ENCODE measurements at regions not wholly inside any gene's neighbourhood (a gene's known extent, or its start where the extent isn't known, plus 50 kb on each side); places are given as distances from the start of the nearest gene placed in this dataset.
"Not testable (repeated sequence)": the region's sequence is repeated elsewhere in the genome, so short reads cannot be mapped to it uniquely, and the experiment has no call there.

- Histone ChIP-seq H3K27me3 (ENCODE audit: control insufficient read depth in 2 of 2, insufficient read depth in 1 of 2, low read length in 1 of 2) (no peaks in the 10 kb centered on the region), H3K36me3 (ENCODE audit: control insufficient read depth in 2 of 2, insufficient read depth in 2 of 2, low read length in 1 of 2) (no peaks in the 10 kb centered on the region), H3K4me3 (ENCODE audit: low read length in 2 of 2) (no peak overlapping the region), H3K27ac (ENCODE audit: low read depth in 1 of 2, low read length in 1 of 2) (no peak overlapping the region), H3K4me1 (ENCODE audit: control insufficient read depth in 2 of 2, insufficient read depth in 2 of 2, low read length in 2 of 2) (no peaks in the 10 kb centered on the region), H3K9me3 (ENCODE audit: control insufficient read depth in 2 of 2, insufficient read depth in 1 of 2, low read length in 1 of 2) (no peaks in the 10 kb centered on the region)
- DNase-seq (ENCODE audit: low read depth in 6 of 9, low spot score in 9 of 9) = no peak
- 65% methylated on average over 4 of the region's 4 CpGs for WGBS
These were observed 288.1 kb downstream of the NUF2 start for GRCh38 chr1:163609858-163610257.

GRCh38 chr1:163610486-163610885 lies 288.7 kb downstream of the NUF2 start:
- no peaks in the 10 kb centered on the region for H3K36me3 ChIP-seq (ENCODE audit: control insufficient read depth in 2 of 2, insufficient read depth in 2 of 2, low read length in 1 of 2)
- 97% methylated on average over 4 of the region's 4 CpGs for WGBS
- no peak for DNase-seq (ENCODE audit: low read depth in 6 of 9, low spot score in 9 of 9)
- no peak overlapping the region for H3K4me3 ChIP-seq (ENCODE audit: low read length in 2 of 2)
- no peaks in the 10 kb centered on the region for H3K9me3 ChIP-seq (ENCODE audit: control insufficient read depth in 2 of 2, insufficient read depth in 1 of 2, low read length in 1 of 2)
- H3K4me1 ChIP-seq (ENCODE audit: control insufficient read depth in 2 of 2, insufficient read depth in 2 of 2, low read length in 2 of 2) = no peaks in the 10 kb centered on the region
- no peaks in the 10 kb centered on the region for H3K27me3 ChIP-seq (ENCODE audit: control insufficient read depth in 2 of 2, insufficient read depth in 1 of 2, low read length in 1 of 2)
- H3K27ac ChIP-seq (ENCODE audit: low read depth in 1 of 2, low read length in 1 of 2) = no peak overlapping the region

- Histone ChIP-seq H3K4me1 (ENCODE audit: control insufficient read depth in 2 of 2, insufficient read depth in 2 of 2, low read length in 2 of 2) (no peaks in the 10 kb centered on the region), H3K27me3 (ENCODE audit: control insufficient read depth in 2 of 2, insufficient read depth in 1 of 2, low read length in 1 of 2) (no peaks in the 10 kb centered on the region), H3K4me3 (ENCODE audit: low read length in 2 of 2) (no peak overlapping the region), H3K9me3 (ENCODE audit: control insufficient read depth in 2 of 2, insufficient read depth in 1 of 2, low read length in 1 of 2) (no peaks in the 10 kb centered on the region), H3K27ac (ENCODE audit: low read depth in 1 of 2, low read length in 1 of 2) (no peak overlapping the region), H3K36me3 (ENCODE audit: control insufficient read depth in 2 of 2, insufficient read depth in 2 of 2, low read length in 1 of 2) (no peaks in the 10 kb centered on the region)
- DNase-seq (ENCODE audit: low read depth in 6 of 9, low spot score in 9 of 9) = no peak
- WGBS = 73% methylated on average over 2 of the region's 2 CpGs
These were observed 292.6 kb downstream of the NUF2 start for GRCh38 chr1:163614361-163614760.

- H3K27me3 ChIP-seq (ENCODE audit: control insufficient read depth in 2 of 2, insufficient read depth in 1 of 2, low read length in 1 of 2) = no peaks in the 10 kb centered on the region
- H3K4me1 ChIP-seq (ENCODE audit: control insufficient read depth in 2 of 2, insufficient read depth in 2 of 2, low read length in 2 of 2) = peaks cover 0 to 2% of the 10 kb centered on the region in 2 donors
- no peak overlapping the region for H3K4me3 ChIP-seq (ENCODE audit: low read length in 2 of 2)
- no peak overlapping the region for H3K27ac ChIP-seq (ENCODE audit: low read depth in 1 of 2, low read length in 1 of 2)
- peaks cover 0 to 9% of the 10 kb centered on the region in 2 donors for H3K9me3 ChIP-seq (ENCODE audit: control insufficient read depth in 2 of 2, insufficient read depth in 1 of 2, low read length in 1 of 2)
- no peak for DNase-seq (ENCODE audit: low read depth in 6 of 9, low spot score in 9 of 9)
- no peaks in the 10 kb centered on the region for H3K36me3 ChIP-seq (ENCODE audit: control insufficient read depth in 2 of 2, insufficient read depth in 2 of 2, low read length in 1 of 2)
These were observed 306.4 kb downstream of the NUF2 start for GRCh38 chr1:163628034-163628773.

- H3K27me3 ChIP-seq (ENCODE audit: control insufficient read depth in 2 of 2, insufficient read depth in 1 of 2, low read length in 1 of 2) = no peaks in the 10 kb centered on the region
- DNase-seq (ENCODE audit: low read depth in 6 of 9, low spot score in 9 of 9) = no peak
- no peak overlapping the region for H3K4me3 ChIP-seq (ENCODE audit: low read length in 2 of 2)
- WGBS = 92% methylated on average over 3 of the region's 3 CpGs
- H3K36me3 ChIP-seq (ENCODE audit: control insufficient read depth in 2 of 2, insufficient read depth in 2 of 2, low read length in 1 of 2) = no peaks in the 10 kb centered on the region
- no peaks in the 10 kb centered on the region for H3K4me1 ChIP-seq (ENCODE audit: control insufficient read depth in 2 of 2, insufficient read depth in 2 of 2, low read length in 2 of 2)
- H3K9me3 ChIP-seq (ENCODE audit: control insufficient read depth in 2 of 2, insufficient read depth in 1 of 2, low read length in 1 of 2) = peaks cover 0 to 10% of the 10 kb centered on the region in 2 donors
- H3K27ac ChIP-seq (ENCODE audit: low read depth in 1 of 2, low read length in 1 of 2) = no peak overlapping the region
These were observed 310.5 kb downstream of the NUF2 start for GRCh38 chr1:163632269-163632668.

GRCh38 chr1:163633366-163633765 lies 311.6 kb downstream of the NUF2 start:
- no peaks in the 10 kb centered on the region for H3K27me3 ChIP-seq (ENCODE audit: control insufficient read depth in 2 of 2, insufficient read depth in 1 of 2, low read length in 1 of 2)
- no peak overlapping the region for H3K27ac ChIP-seq (ENCODE audit: low read depth in 1 of 2, low read length in 1 of 2)
- peaks cover 0 to 10% of the 10 kb centered on the region in 2 donors for H3K9me3 ChIP-seq (ENCODE audit: control insufficient read depth in 2 of 2, insufficient read depth in 1 of 2, low read length in 1 of 2)
- no peak for DNase-seq (ENCODE audit: low read depth in 6 of 9, low spot score in 9 of 9)
- no peaks in the 10 kb centered on the region for H3K36me3 ChIP-seq (ENCODE audit: control insufficient read depth in 2 of 2, insufficient read depth in 2 of 2, low read length in 1 of 2)
- WGBS = 100% methylated on average over 1 of the region's 1 CpG
- no peak overlapping the region for H3K4me3 ChIP-seq (ENCODE audit: low read length in 2 of 2)
- H3K4me1 ChIP-seq (ENCODE audit: control insufficient read depth in 2 of 2, insufficient read depth in 2 of 2, low read length in 2 of 2) = no peaks in the 10 kb centered on the region

GRCh38 chr1:163645676-163646075 lies 323.9 kb downstream of the NUF2 start:
- not testable (repeated sequence) for H3K4me3 ChIP-seq (ENCODE audit: low read length in 2 of 2); H3K27ac ChIP-seq (ENCODE audit: low read depth in 1 of 2, low read length in 1 of 2); H3K4me1 ChIP-seq (ENCODE audit: control insufficient read depth in 2 of 2, insufficient read depth in 2 of 2, low read length in 2 of 2); H3K27me3 ChIP-seq (ENCODE audit: control insufficient read depth in 2 of 2, insufficient read depth in 1 of 2, low read length in 1 of 2); H3K36me3 ChIP-seq (ENCODE audit: control insufficient read depth in 2 of 2, insufficient read depth in 2 of 2, low read length in 1 of 2); DNase-seq (ENCODE audit: low read depth in 6 of 9, low spot score in 9 of 9); H3K9me3 ChIP-seq (ENCODE audit: control insufficient read depth in 2 of 2, insufficient read depth in 1 of 2, low read length in 1 of 2)
- WGBS = 97% methylated on average over 25 of the region's 25 CpGs

- H3K9me3 ChIP-seq (ENCODE audit: control insufficient read depth in 2 of 2, insufficient read depth in 1 of 2, low read length in 1 of 2) = peaks cover 0 to 5% of the 10 kb centered on the region in 2 donors
- no peak overlapping the region for H3K4me3 ChIP-seq (ENCODE audit: low read length in 2 of 2)
- H3K4me1 ChIP-seq (ENCODE audit: control insufficient read depth in 2 of 2, insufficient read depth in 2 of 2, low read length in 2 of 2) = no peaks in the 10 kb centered on the region
- 92% methylated on average over 4 of the region's 4 CpGs for WGBS
- H3K27ac ChIP-seq (ENCODE audit: low read depth in 1 of 2, low read length in 1 of 2) = no peak overlapping the region
- no peaks in the 10 kb centered on the region for H3K36me3 ChIP-seq (ENCODE audit: control insufficient read depth in 2 of 2, insufficient read depth in 2 of 2, low read length in 1 of 2)
- H3K27me3 ChIP-seq (ENCODE audit: control insufficient read depth in 2 of 2, insufficient read depth in 1 of 2, low read length in 1 of 2) = no peaks in the 10 kb centered on the region
- no peak for DNase-seq (ENCODE audit: low read depth in 6 of 9, low spot score in 9 of 9)
These were observed 328.9 kb downstream of the NUF2 start for GRCh38 chr1:163650624-163651023.

- no peak for DNase-seq (ENCODE audit: low read depth in 6 of 9, low spot score in 9 of 9)
- H3K9me3 ChIP-seq (ENCODE audit: control insufficient read depth in 2 of 2, insufficient read depth in 1 of 2, low read length in 1 of 2) = peaks cover 0 to 5% of the 10 kb centered on the region in 2 donors
- H3K4me3 ChIP-seq (ENCODE audit: low read length in 2 of 2) = no peak overlapping the region
- no peak overlapping the region for H3K27ac ChIP-seq (ENCODE audit: low read depth in 1 of 2, low read length in 1 of 2)
- no peaks in the 10 kb centered on the region for H3K27me3 ChIP-seq (ENCODE audit: control insufficient read depth in 2 of 2, insufficient read depth in 1 of 2, low read length in 1 of 2)
- no peaks in the 10 kb centered on the region for H3K36me3 ChIP-seq (ENCODE audit: control insufficient read depth in 2 of 2, insufficient read depth in 2 of 2, low read length in 1 of 2)
- H3K4me1 ChIP-seq (ENCODE audit: control insufficient read depth in 2 of 2, insufficient read depth in 2 of 2, low read length in 2 of 2) = no peaks in the 10 kb centered on the region
These were observed 330.7 kb downstream of the NUF2 start for GRCh38 chr1:163652441-163652840.

All from thymus (tissue), 11 donors.